Mammary epithelial cell (primary cell): ENCODE measurements at regions not wholly inside any gene's neighbourhood (a gene's known extent, or its start where the extent isn't known, plus 50 kb on each side); places are given as distances from the start of the nearest gene placed in this dataset.

Source experiments
- EZH2 ChIP-seq: IDR thresholded peaks from 2 replicates; pipeline ENCODE4 v1.6.1; 2012; ENCODE audit warnings: low read length, inconsistent platforms, borderline replicate concordance
- TF ChIP-seq, protein P1 (sequence below), 2 donors: IDR thresholded peaks in 1 of 2; conservative IDR thresholded peaks in 1 of 2; 2 replicates each; pipeline ENCODE4 v1.5.1; 2011 to 2012; ENCODE audit warnings: inconsistent platforms in 2 of 2, low read length in 2 of 2, mild to moderate bottlenecking in 2 of 2, control low read depth in 1 of 2, low read depth in 1 of 2; ENCODE audit not compliant: insufficient read depth in 1 of 2; ENCODE audit errors: extremely low read depth in 1 of 2

DNA sequence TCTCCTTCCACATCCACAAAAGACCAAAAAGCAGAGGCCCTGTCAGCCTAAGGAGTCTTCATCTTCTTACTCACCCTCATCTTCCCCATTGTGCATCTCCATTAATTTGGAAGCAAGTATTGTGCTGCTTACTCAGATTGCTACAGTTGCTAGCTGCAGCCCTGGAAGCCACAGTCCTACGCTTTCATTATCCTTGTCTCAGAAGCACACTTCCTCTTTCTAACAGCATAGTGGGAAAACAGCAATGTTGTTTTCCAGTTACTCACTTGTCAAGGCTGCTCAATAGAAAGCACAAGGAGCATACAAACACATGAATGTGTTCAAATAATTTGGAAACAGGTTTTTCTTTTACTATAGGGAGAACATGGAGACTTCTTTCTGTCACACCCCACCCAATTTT lies 76.6 kb upstream of the RBM24 start:
- TF ChIP-seq, protein P1, sequence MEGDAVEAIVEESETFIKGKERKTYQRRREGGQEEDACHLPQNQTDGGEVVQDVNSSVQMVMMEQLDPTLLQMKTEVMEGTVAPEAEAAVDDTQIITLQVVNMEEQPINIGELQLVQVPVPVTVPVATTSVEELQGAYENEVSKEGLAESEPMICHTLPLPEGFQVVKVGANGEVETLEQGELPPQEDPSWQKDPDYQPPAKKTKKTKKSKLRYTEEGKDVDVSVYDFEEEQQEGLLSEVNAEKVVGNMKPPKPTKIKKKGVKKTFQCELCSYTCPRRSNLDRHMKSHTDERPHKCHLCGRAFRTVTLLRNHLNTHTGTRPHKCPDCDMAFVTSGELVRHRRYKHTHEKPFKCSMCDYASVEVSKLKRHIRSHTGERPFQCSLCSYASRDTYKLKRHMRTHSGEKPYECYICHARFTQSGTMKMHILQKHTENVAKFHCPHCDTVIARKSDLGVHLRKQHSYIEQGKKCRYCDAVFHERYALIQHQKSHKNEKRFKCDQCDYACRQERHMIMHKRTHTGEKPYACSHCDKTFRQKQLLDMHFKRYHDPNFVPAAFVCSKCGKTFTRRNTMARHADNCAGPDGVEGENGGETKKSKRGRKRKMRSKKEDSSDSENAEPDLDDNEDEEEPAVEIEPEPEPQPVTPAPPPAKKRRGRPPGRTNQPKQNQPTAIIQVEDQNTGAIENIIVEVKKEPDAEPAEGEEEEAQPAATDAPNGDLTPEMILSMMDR (conservative IDR thresholded peaks at IDR 0.05 in 1 of 2, IDR thresholded peaks at IDR 0.05 in 1 of 2; ENCODE audit: extremely low read depth in 1 of 2, insufficient read depth in 1 of 2, low read depth in 1 of 2, low read length in 2 of 2): no peak
- TF ChIP-seq EZH2: no peak
